GM12878 (cell line): ENCODE measurements at regions not wholly inside any gene's neighbourhood (a gene's known extent, or its start where the extent isn't known, plus 50 kb on each side); places are given as distances from the start of the nearest gene placed in this dataset.

ENCODE experiments used
- CREM ChIP-seq: IDR thresholded peaks from 2 replicates; pipeline ENCODE4 v1.6.1; 2014; ENCODE audit warnings: antibody characterized with exemption, low read depth
- E4F1 ChIP-seq: fragments of 450-650 bp; IDR thresholded peaks from 2 replicates; pipeline ENCODE4 v1.6.1; 2018; ENCODE audit warnings: borderline replicate concordance, mild to moderate bottlenecking; ENCODE audit not compliant: partially characterized antibody
- JUND ChIP-seq: IDR thresholded peaks from 2 replicates; pipeline ENCODE4 v1.6.1; 2012; ENCODE audit warnings: low read depth, mild to moderate bottlenecking, low read length, improper control_type of control experiment, moderate library complexity
- POLR2AphosphoS5 ChIP-seq: IDR thresholded peaks from 2 replicates; pipeline ENCODE4 v1.6.1; 2011; ENCODE audit warnings: mild to moderate bottlenecking, low read length, inconsistent platforms
- SIN3A ChIP-seq: IDR thresholded peaks from 2 replicates; pipeline ENCODE4 v1.6.1; 2012; ENCODE audit warnings: low read depth, low read length, improper control_type of control experiment
- ZBTB40 ChIP-seq: fragments of 450-650 bp; IDR thresholded peaks from 2 replicates; pipeline ENCODE4 v1.6.1; 2016; ENCODE audit warnings: mild to moderate bottlenecking, moderate library complexity, borderline replicate concordance

DNA sequence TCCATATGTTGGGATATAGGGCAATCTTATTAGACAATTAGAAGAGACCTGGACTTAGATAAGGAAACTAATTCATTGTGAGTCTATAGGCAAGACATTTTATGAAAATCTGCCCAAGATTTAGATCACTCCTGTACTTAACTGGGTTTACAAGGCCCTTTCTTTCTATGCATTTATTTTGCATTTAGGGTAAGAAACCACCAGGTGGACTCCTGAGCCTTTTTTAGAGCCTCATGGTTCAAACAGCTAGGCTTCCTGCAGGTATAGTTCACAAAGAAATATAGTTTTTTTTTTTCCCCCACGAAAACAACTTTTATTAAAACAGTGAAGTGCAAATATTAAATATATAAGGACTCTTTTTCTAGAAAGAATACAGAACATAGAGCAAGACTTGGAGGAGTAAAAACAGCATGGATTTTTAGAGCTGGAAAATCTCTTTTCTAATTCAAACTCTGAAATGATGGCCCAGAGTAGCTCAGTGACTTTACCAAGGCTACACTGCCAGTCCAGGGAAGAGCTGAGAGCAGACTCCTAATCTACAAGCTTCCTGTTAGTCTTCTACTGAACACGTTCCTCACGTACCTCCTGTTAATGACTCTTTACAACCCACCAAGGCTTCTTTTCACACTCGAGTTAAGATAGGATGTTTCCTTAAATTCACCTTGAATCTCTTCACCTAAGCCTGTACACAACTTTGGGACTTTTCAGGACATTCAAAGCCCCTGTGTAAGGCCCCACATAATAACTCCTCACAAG lies 400.9 kb upstream of the ATP11B start:
- TF ChIP-seq ZBTB40 (no peak), JUND (no peak), E4F1 (no peak), SIN3A (no peak), POLR2AphosphoS5 (no peak), CREM (no peak)
